SK-N-SH treated with all-trans-retinoic acid at 6 μM for 48 hours (cell line): ENCODE measurements at regions not wholly inside any gene's neighbourhood (a gene's known extent, or its start where the extent isn't known, plus 50 kb on each side); places are given as distances from the start of the nearest gene placed in this dataset.

Source experiments
- ATAC-seq: fragments of 200-7000 bp; cut with Tn5 transposase; 3 replicates; pipeline ENCODE4 v1.9.1; 2020; ENCODE audit warnings: mild to moderate bottlenecking, moderate library complexity
- BACH2 ChIP-seq: fragments of 250-450 bp; sonication (Bioruptor Pico); IDR thresholded peaks from 2 replicates; pipeline ENCODE4 v1.9.0; 2021; ENCODE audit warnings: mild to moderate bottlenecking, borderline replicate concordance
- CREB5 ChIP-seq: fragments of 250-450 bp; sonication (Bioruptor Pico); IDR thresholded peaks from 2 replicates; pipeline ENCODE4 v1.5.1; 2020; ENCODE audit warnings: low read depth, mild to moderate bottlenecking, moderate library complexity
- CSRNP3 ChIP-seq: fragments of 250-450 bp; sonication (Bioruptor Pico); IDR thresholded peaks from 2 replicates; pipeline ENCODE4 v1.5.1; 2021; ENCODE audit warnings: mild to moderate bottlenecking, moderate library complexity
- ESRRG ChIP-seq: fragments of 250-450 bp; sonication (Bioruptor Pico); IDR thresholded peaks from 2 replicates; pipeline ENCODE4 v1.6.1; 2021; ENCODE audit warnings: mild to moderate bottlenecking
- GLIS3 ChIP-seq: fragments of 250-450 bp; sonication (Bioruptor Pico); IDR thresholded peaks from 2 replicates; pipeline ENCODE4 v1.5.0; 2020; ENCODE audit warnings: mild to moderate bottlenecking, moderate library complexity
- ISL1 ChIP-seq: fragments of 250-450 bp; sonication (Bioruptor Pico); IDR thresholded peaks from 2 replicates; pipeline ENCODE4 v2.1.2; 2022; ENCODE audit warnings: mild to moderate bottlenecking, moderate library complexity
- OSR1 ChIP-seq: fragments of 250-450 bp; sonication (Bioruptor Pico); IDR thresholded peaks from 2 replicates; pipeline ENCODE4 v1.8.0; 2022; ENCODE audit warnings: moderate library complexity, mild to moderate bottlenecking, inconsistent platforms
- PATZ1 ChIP-seq: fragments of 250-450 bp; sonication (Bioruptor Pico); IDR thresholded peaks from 2 replicates; pipeline ENCODE4 v1.8.0; 2020; ENCODE audit warnings: mild to moderate bottlenecking, moderate library complexity, borderline replicate concordance
- POU6F1 ChIP-seq: fragments of 250-450 bp; sonication (Bioruptor Pico); IDR thresholded peaks from 2 replicates; pipeline ENCODE4 v1.8.0; 2021; ENCODE audit warnings: low read depth, mild to moderate bottlenecking, moderate library complexity, borderline replicate concordance
- RARB ChIP-seq: fragments of 250-450 bp; sonication (Bioruptor Pico); IDR thresholded peaks from 2 replicates; pipeline ENCODE4 v1.8.0; 2021; ENCODE audit warnings: mild to moderate bottlenecking, moderate library complexity
- SNAI2 ChIP-seq: fragments of 250-450 bp; sonication (Bioruptor Pico); IDR thresholded peaks from 2 replicates; pipeline ENCODE4 v1.5.0; 2020; ENCODE audit warnings: mild to moderate bottlenecking, moderate library complexity
- TCF4 ChIP-seq: fragments of 250-450 bp; sonication (Bioruptor Pico); IDR thresholded peaks from 2 replicates; pipeline ENCODE4 v1.8.0; 2021; ENCODE audit warnings: mild to moderate bottlenecking, moderate library complexity, borderline replicate concordance
- TOX ChIP-seq: fragments of 250-450 bp; sonication (Bioruptor Pico); IDR thresholded peaks from 2 replicates; pipeline ENCODE4 v1.8.0; 2021; ENCODE audit warnings: mild to moderate bottlenecking, moderate library complexity, borderline replicate concordance
- TSHZ2 ChIP-seq: fragments of 250-450 bp; sonication (Bioruptor Pico); IDR thresholded peaks from 2 replicates; pipeline ENCODE4 v1.5.0; 2020; ENCODE audit warnings: mild to moderate bottlenecking, moderate library complexity
- ZC3H10 ChIP-seq: fragments of 250-450 bp; sonication (Bioruptor Pico); IDR thresholded peaks from 2 replicates; pipeline ENCODE4 v1.5.1; 2021; ENCODE audit warnings: mild to moderate bottlenecking, moderate library complexity
- ZFP30 ChIP-seq: fragments of 450-650 bp; formaldehyde crosslinking; IDR thresholded peaks from 2 replicates; pipeline ENCODE4 v1.5.0; 2022; ENCODE audit warnings: mild to moderate bottlenecking, moderate library complexity
- ZNF565 ChIP-seq: fragments of 450-650 bp; formaldehyde crosslinking; conservative IDR thresholded peaks from 2 replicates; pipeline ENCODE4 v1.5.0; 2020; ENCODE audit warnings: low read depth, mild to moderate bottlenecking, moderate library complexity
- ZNF8 ChIP-seq: fragments of 450-650 bp; formaldehyde crosslinking; IDR thresholded peaks from 2 replicates; pipeline ENCODE4 v1.5.0; 2020; ENCODE audit warnings: mild to moderate bottlenecking, moderate library complexity

GRCh38 chr16:64532691-64533090 is 589.2 kb downstream of the CDH11 start:
- no peak for ATAC-seq
- TF ChIP-seq SNAI2 (CRISPR knock-in tag) (no peak), TCF4 (CRISPR knock-in tag) (no peak), TSHZ2 (CRISPR knock-in tag) (no peak), CREB5 (no peak), CSRNP3 (CRISPR knock-in tag) (no peak), ISL1 (CRISPR knock-in tag) (no peak), TOX (CRISPR knock-in tag) (no peak), GLIS3 (CRISPR knock-in tag) (no peak), ZC3H10 (CRISPR knock-in tag) (no peak), OSR1 (CRISPR knock-in tag) (no peak), PATZ1 (CRISPR knock-in tag) (no peak), ZNF8 (CRISPR knock-in tag) (no peak), BACH2 (CRISPR knock-in tag) (no peak), RARB (CRISPR knock-in tag) (no peak), ZFP30 (CRISPR knock-in tag) (no peak), POU6F1 (CRISPR knock-in tag) (no peak), ZNF565 (CRISPR knock-in tag) (no peak)

GRCh38 chr16:64532117-64532516 is 589.7 kb downstream of the CDH11 start:
- no peak for ATAC-seq
- no peak for TF ChIP-seq CSRNP3 (CRISPR knock-in tag)
- no peak for TF ChIP-seq SNAI2 (CRISPR knock-in tag)
- TF ChIP-seq RARB (CRISPR knock-in tag) = no peak
- no peak for TF ChIP-seq ZFP30 (CRISPR knock-in tag)
- TF ChIP-seq OSR1 (CRISPR knock-in tag) = no peak
- no peak for TF ChIP-seq ZC3H10 (CRISPR knock-in tag)
- no peak for TF ChIP-seq PATZ1 (CRISPR knock-in tag)
- no peak for TF ChIP-seq ESRRG (CRISPR knock-in tag)
